ENCODE measurements at regions not wholly inside any gene's neighbourhood (a gene's known extent, or its start where the extent isn't known, plus 50 kb on each side); places are given as distances from the start of the nearest gene placed in this dataset.

DNA sequence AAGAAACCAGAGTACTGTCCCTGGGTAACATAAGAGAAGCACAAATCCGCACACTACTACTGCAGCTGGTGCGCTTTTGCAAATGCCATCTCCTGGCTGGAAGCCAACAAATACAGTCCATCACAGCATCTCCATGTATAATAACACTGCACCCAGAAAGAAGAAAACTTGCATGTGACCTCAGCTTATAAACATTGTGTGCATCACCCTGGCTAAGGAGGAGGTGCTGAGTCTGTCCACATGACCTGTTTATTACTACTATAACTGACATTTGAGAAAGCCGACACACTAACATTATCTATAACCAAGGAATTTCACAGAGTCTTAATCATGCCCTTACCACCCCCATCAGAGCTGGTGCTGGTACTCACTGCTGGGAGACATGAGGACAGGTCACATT, 516.8 kb downstream of the CFAP47 start:
- DNase-seq, result peak; percentile 23

DNA sequence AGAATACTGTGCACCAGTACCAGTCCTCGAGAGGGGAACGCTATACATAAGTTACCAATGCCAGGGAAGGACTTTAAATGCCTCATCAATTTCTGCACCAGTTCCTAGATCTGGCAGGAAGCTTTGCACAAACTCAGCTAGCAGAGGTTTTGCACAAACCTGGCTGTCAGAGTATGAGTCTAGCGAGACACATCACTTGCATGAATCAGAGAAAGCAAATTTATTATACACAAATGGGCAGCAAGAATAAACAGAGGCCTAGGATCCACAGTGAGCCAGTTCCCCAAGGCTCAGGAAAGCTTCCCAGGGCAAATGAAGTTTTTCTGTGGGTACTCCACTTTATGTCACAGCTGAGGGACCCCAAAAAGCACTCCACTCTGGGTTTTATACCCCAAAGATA, 523.5 kb downstream of the CFAP47 start:
- no peak for DNase-seq

DNA sequence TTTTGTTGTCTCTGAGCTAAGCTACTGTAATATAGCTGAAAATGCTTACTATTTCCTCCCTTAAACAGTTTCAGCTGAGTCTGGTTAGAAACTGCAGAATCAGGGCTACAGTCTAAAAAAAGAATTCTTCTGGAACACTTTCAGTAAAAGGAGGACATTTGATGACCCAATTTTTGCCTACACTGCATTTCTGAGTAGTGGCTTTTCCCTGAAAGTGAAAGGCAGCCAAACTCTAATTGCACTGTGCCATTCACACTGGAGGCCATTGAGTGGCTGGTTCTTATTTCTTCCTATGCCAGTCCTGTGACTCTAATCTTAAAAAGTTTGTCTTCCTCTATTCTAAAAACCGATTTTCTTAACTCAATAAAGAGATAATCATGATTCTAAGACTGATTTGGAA, 526.0 kb downstream of the CFAP47 start:
- no peak for DNase-seq

DNA sequence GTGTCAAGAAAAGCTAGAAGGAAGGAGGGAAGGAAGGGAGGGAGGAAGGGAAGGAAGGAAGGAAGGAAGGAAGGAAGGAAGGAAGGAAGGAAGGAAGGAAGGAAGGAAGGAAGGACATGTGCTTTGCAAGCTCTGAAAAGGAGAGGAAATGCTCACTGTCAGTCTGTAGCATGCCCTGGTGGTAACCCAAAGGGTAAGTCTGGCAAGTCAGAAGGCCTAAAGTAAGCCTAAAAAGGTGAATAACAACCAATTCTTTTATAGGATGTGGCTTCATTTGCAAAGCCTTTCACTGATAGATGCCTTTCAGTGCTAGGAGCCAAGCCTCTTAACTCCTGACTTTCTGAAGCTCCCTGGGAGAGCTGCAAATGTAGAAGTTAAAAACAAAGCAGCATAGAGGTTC, 542.6 kb downstream of the CFAP47 start:
- no peak for DNase-seq

DNA sequence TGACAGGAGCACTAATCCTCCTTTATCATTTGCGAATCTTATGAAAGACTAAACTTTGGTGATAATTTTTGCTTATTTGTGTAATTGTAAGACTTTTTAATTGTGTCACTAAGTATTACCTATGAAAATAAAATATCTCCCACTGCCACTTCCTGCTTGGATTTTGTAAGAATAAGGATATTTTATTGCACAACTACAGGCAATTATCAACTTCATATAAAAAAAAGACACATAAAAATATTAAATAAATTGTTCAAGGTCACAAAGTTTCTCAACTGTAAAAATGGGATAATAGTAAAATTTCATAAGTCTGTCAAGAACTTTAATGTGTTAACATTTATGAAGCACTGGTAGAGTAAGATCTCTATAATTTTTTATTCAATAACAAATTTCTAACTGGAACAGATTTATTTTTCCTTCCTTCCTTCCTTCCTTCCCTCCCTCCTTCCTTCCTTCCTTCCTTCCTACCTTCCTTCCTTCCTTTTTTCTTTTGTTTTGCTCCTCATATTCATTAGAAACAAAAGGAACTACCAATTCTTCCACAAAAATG, 527.6 kb upstream of the FAM47C start:
- no peak for DNase-seq

DNA sequence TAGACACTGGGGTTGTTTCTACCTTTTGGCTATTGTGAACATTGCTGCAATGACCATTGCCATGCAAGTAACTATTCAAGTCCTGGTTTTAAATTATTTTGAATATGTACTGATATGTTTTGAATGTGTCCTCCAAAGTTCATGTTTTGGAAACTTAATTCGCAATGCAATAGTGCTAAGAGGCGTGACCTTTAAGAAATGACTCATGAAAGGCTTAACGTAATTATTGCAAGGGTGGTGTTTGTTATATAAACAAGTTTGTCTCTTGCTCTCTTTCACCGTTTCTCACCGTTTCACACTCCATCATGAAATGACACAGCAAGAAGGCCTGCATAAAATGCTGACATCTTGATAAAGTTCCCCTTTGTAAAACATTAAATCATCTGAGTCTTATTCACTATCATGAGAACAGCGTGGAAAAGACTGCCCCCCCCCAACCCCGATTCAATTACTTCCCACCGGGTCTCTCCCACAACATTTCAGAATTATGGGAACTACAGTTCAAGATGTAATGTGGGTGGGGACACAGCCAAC, 506.9 kb upstream of the FAM47C start:
- DNase-seq, result no peak

DNA sequence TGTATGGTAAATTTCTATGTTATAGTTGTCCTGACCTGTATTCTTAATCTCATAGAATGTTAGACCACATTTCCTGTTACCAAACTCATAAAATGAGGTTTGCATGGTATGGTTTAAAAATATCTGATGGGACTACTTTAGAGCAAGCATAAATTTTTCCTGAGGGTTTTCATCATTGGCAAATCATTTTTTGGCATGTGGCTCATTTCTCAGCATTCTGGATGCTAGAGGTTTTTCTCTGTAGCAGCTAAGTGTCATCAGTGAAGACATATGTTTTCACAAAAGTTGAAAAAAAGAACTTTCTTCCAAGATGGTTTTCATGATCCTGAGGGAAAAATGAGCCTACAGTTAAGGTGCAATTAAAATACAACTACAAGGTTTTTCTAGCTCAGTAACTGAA, 503.5 kb upstream of the FAM47C start:
- no peak for DNase-seq

DNA sequence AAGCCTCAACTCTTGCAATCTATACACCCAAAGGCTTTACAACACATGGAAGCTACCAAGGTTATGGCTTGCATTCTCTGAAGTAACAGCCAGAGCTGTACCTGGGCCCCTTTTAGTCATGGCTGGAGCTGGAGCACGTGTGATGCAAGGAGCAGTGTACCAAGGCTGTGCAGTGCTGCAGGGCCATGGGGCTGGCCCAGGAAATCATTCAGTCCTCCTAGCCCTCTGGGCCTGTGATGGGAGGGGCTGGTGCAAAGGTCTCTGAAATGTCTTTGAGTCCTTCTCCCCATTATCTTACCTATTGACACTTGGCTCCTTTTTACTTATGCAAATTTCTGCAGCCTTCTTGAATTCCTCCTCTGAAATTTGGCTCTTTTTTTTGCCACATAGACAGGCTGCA, 500.1 kb upstream of the FAM47C start:
- no peak for DNase-seq

DNA sequence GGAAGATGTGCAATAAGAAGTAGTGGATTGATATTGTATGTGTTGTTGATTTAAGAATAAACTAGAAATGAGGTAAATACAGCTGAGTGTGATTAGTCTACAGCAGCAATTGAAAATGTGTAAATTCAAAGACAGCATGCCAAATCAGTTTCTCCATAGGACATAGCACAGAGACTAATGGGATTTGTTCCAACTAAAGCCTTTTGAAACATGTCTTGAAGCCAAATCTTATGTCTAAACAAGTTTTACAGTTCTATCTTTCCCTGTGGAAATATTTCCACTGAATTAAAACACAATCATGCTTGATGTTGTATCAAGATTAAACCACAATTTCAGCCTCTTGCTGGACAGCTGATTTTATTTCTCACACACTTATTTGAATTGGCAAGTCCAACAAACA, 497.4 kb upstream of the FAM47C start:
- no peak for DNase-seq

DNA sequence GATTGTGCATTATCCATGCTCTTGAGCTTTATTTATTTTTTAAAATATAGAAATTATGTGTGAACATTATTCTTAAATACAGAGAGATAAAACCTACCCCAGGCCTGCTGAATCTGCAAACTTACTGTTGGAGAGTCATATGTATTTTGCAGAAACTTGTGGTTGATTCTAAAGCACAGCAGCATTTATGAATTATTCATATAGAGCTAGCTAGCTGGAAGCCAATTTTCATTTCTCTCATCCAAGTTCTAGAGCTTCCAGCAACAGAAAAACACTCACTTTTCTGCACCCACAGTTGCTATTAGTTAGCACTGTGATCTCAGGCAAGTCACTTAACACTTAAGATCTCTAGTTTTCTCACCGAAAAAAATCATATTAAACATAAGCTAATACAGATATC, 479.5 kb upstream of the FAM47C start:
- no peak for DNase-seq

DNA sequence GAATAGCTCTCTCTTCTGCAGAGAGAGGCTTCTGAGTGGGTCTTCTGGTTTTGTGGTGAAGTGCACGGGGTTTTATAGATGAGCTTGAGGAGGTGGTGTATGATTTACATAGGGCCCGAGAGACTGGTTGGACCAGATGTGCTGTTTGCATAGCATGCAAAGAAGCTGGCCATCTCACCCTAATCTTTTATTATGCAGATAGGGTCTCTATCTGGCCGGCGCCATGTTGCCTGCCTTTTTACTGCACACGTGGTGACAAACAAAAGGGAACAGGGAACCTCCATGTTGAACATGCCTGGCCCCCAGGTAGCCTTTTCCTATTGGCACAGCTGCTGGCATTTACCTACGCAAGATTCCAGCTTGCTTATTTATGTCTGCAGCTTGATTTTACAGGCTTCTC, 473.3 kb upstream of the FAM47C start:
- no peak for DNase-seq

DNA sequence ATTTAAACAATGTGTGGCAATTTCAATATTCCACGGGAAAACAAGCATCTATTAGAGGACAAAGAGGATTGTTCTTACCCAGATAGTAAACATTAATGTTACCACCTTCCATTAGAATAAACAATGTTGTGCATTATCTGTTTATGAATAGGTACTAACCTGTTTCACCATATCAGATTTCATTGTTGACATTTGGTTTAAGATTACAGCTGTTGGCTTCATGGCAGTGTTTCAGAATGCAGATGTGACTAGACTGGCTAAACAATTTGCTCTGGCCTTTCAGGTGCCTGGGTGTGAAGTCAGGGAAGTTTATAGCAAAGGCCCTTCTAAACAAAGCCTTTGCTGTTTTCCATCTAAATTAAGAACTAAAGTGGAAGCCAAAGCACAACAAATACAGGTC, 464.7 kb upstream of the FAM47C start:
- DNase-seq, result no peak

DNA sequence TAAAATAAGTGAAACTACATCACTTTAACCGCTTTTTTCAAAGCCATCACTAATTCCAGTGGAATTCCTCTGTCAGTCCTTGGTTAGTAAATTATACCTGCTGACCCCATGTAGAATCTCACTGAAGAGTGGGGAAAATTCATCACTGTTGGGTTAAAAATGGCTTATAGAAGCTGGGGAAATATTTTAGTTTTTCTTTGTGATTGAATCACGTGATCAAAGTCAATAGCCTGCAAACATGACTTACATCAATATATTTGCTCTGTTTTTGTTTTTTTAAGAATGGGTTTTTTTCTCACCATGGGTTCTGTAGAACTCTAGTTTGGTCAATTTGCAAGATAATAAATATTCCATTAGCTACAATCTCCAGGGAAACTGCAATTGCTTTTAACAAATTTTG, 445.2 kb upstream of the FAM47C start:
- no peak for DNase-seq

DNA sequence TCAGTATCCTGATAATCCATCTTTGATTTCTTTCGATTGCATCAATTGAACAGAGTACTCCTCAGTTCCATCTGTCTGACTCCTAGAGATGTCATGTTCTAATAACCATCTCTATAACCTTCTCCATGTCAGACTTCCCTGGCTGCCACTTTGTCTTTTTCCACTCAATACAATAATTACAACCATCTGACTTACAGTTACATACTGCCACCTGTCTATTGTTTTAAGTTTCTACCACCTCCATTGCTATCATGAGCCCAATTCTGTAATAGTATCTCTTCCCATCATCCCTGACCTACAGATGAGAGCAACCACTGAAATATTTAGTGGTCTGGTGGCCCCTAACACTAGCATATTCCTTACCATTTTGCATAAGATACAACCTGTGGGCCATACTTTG, 439.2 kb upstream of the FAM47C start:
- DNase-seq, result no peak

DNA sequence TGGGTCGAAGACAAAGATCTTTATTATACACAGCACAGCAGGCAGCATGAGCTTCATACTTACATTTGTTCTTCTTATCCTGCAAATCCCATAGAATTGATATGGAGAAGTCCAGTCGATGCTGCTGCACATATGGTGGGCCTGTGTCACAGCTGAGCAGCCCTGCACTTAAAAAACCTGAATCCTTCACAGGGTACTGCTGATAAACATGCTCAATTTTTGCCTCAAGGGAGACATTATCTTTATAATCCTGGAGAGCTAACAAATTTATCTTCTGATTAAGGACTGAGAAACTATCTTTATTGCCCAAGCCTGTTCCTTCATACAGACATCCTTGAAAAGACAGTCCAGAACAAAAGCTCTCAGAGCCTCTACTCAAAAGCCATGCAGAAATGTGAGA, 434.4 kb upstream of the FAM47C start:
- DNase-seq, result no peak

DNA sequence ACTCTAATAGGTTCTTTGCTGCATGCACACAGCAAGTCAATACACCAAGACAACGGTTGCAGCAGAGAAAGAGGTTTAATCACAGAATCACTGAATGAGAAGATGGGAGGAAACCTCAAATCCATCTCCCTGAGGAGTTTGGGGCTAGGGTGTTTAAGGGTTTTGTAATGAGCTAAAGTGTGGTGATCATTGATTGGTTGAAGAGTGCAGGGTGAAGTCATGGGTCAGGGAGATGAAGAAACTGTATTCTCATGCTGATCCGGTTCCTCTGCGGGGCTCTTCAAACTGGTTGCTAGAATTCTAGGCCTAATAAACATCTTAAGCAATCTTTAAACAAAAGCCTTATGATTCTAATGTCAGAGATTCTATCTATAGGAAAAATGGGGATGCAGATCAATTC, 432.5 kb upstream of the FAM47C start:
- no peak for DNase-seq

DNA sequence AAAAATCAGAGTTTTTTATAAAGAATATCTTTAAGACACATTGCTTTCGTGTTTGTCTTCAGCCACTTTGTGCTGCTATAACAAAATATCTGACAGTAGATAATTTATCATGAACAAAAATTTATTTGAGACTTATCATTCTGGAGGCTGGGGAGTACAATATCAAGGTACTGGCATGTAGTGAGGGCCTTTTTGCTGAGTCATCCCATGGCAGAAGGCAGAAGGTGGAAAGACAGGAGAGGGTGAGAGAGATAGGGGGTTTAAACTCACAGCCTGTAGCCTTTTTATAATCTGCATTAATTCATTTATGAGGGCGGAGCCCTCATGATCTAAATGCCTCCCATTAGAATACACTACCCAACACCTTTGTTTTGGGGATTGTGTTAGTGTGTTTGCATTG, 431.2 kb upstream of the FAM47C start:
- DNase-seq, result no peak

DNA sequence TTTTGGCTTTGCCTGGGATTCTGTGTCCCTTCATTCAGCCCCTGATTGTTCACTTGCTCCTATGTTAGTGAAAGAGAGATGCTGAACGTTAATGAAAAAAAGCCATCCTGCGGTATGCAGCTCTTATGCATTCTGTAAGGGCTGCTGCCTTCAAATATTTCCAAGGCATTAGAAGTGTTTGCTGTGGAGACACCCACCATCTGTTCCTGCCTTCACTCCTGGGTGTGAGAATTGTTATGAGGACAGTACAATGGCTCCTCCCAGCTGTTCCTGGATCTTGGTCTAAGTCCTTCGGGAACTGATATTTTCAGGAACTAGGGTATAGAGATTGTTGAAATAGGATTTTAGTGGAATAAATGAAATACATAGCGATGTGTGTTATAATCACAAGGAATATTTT, 427.1 kb upstream of the FAM47C start:
- DNase-seq, result no peak

DNA sequence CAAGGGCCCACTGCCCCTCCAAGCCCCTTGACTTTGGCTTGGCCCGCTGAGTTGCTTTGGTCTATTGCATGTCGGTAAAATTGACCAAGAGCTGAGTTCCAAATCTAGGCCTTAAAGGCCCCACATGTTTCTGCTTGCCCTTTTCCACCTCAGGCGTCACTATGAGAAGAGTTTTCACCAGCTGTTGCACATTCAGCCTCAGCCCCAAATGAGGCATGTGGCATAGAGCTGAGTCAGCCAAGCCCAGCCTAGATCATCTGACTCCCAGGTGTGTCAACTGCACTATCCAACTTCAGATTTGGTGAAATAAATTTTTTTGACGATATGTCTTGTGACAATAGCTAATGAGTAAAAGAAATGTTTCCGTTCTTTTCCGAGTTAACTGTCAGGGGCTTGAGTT, 424.5 kb upstream of the FAM47C start:
- DNase-seq, result no peak

DNA sequence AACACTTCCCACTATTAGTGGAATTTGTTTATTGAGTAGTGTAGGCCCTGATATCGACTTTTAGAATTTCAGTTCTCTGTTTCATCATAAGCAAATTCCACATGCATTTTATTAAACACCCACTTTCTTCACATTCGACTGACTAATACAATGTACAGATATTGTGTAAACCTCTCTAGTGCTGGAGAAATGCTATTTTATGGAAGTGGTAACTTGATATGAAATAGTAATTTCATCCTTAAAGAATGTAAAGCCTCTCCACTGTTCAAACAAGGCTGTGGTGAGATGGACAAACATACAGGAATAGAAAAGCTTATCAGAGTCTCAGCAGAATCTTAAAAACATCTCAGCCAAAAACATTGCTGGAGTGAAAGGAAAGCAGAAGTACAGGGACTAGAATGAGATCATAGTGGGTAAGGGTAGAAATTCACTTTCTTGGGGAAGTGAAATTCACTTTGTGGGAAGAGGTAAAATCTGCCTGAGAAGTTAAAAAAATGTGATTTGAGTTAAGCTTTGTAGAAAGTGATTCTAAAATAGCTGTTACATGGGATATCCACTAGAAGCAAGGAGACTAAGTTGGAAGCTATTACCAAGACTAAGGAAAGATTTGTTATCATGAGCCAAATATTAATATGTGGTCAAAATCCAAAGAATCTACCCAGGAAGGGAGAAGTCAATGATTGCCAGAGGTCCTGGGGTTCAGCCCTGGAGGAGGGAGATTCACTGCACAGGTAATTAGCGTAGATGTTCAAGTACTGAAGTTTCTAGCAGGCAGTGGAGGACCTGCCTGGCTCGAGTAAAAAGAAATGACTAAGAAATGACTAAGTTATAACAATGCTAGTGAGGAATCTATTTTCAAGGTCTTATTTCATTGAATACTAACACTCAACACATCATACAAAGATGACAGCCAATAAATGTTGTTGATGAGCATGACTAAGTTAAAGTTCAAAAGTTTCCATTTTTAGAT, 398.3 kb upstream of the FAM47C start:
- DNase-seq, result no peak

DNA sequence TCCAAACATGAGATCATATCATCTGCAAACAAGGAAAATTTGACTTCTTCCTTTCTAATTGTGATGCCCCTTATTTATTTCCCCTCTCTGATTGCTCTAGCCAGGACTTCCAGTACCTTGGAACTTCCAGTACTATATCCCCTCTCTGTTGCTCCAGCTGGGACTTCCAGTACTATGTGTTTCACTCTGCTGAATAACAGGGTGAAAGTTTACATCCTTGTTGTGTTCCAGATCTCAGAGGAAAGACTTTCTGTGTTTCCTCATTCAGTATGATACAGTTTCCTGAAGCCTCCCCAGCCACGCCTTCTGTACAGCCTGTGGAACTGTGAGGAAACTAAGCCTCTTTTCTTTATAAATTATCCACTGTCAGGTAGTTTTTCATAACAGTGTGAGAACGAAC, 381.3 kb upstream of the FAM47C start:
- no peak for DNase-seq

DNA sequence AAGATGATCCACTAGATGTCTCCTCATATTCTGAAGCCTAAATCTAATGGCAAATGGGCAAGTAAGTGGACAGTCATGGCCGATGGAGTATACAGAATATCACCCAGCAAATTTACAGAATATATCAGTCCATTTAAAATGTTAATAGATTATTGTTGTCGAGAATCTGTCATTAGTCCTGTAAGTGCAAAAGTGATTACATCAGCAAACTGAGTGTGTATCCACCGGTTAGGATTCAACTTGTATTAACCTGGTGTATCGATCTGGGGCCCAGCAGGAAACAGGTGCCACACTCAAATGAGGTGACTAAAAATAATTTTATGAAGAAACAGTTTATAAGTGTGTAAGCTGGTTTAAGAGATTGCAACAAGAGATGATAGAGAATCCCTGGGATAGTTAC, 367.9 kb upstream of the FAM47C start:
- no peak for DNase-seq

DNA sequence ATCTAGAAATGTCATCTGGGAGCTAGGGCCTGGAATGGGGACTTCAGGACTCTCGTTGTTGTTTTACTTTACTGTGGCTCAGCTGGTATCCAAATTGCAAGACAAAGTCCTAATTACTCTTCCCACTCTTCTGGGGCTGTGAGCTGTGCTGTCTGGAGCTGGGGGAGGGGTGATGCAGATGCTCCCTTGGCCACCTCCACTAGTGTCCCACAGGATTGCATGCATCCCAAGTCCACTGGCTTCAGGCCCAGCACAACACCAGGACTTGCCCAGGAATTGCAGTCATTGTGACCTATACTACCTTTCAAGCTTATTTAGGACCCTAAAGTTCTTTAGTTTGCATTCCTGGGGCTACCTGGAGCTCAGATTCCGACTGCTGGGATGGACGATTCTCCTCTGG, 366.1 kb upstream of the FAM47C start:
- DNase-seq, result no peak

DNA sequence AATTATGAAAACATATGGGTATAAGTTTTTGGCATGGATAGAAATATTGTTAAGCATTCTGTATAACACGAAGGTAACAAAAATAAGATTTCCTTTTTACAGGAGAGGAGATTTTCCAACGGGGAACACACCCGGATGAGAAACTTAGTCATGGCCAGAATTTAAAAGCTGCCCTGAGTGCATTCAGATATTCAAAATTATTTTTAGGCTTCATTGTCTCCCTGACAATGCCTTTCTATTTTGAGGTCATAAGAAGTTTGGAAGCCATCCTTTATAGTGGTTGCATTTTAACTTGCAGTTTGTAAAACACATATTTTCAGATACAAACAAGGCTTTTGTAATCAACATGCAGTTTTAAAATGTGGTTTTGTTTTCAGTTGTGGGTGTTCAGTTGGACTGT, 357.5 kb upstream of the FAM47C start:
- no peak for DNase-seq

DNA sequence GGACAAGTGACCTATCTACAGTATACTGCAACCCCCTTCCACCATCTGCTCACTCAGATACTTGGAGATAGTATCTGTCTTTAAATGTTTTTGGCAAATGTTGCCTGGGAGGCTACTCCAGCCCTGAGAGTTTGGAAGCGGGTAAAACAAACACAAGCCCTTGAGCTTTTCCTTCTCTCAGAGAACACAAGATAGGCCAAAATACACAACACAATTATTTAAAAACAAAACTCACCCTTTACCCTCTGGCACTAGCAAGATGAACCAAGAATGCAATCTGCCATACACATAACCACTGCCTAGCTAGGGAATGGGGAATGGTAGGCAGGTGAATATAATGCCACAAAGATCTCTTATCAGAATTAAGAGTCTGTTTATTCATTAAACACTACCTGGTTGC, 324.7 kb upstream of the FAM47C start:
- no peak for DNase-seq

All from femur (tissue), 1 donor.